Kidney epithelial cell (primary cell): ENCODE measurements at regions not wholly inside any gene's neighbourhood (a gene's known extent, or its start where the extent isn't known, plus 50 kb on each side); places are given as distances from the start of the nearest gene placed in this dataset.
"Not testable (repeated sequence)": the region's sequence is repeated elsewhere in the genome, so short reads cannot be mapped to it uniquely, and the experiment has no call there.

Experiments
- DNase-seq: peaks from one replicate; pipeline ENCODE4 v3.0.0-alpha.2; 2010; ENCODE audit warnings: low read depth
- H3K27me3 ChIP-seq: 2 replicates; pipeline ENCODE4 v1.6.0; 2011; ENCODE audit warnings: low read length; ENCODE audit not compliant: control insufficient read depth, insufficient read depth
- H3K36me3 ChIP-seq: 2 replicates; pipeline ENCODE4 v1.5.1; 2011; ENCODE audit warnings: low read length; ENCODE audit not compliant: control insufficient read depth, insufficient read depth
- H3K4me3 ChIP-seq: 2 replicates; pipeline ENCODE4 v1.5.1; 2011; ENCODE audit warnings: low read depth, mild to moderate bottlenecking, control low read depth, low read length
- TF ChIP-seq, protein P1 (sequence below): IDR thresholded peaks from 2 replicates; pipeline ENCODE4 v1.5.1; 2011; ENCODE audit warnings: mild to moderate bottlenecking, moderate library complexity, low read length, control low read depth, inconsistent platforms; ENCODE audit not compliant: insufficient read depth, poor library complexity, severe bottlenecking

DNA sequence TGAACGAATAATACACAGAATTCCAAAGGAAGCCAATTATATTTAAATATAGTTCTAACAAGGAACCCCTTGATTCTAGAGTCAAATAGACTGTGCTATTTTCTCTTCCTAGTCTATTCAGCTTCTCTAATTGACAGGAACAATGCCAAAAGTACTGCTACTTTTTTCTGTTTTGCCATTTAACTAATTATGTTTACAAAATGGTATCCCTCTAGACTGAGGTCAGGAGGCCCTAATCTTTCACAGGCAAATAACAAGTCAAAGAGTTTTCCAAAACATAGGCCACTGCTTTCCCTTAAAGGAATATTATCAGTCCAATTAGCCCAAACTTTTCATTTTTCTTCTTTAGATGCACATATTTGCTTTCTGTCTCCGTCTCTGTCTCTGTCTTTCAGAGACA is 539.3 kb downstream of the RFPL4B start:
- DNase-seq, result no peak
- Histone ChIP-seq H3K27me3 (no peaks in the 10 kb centered on the region), H3K36me3 (no peaks in the 10 kb centered on the region), H3K4me3 (no peak overlapping the region)
- TF ChIP-seq, protein P1, sequence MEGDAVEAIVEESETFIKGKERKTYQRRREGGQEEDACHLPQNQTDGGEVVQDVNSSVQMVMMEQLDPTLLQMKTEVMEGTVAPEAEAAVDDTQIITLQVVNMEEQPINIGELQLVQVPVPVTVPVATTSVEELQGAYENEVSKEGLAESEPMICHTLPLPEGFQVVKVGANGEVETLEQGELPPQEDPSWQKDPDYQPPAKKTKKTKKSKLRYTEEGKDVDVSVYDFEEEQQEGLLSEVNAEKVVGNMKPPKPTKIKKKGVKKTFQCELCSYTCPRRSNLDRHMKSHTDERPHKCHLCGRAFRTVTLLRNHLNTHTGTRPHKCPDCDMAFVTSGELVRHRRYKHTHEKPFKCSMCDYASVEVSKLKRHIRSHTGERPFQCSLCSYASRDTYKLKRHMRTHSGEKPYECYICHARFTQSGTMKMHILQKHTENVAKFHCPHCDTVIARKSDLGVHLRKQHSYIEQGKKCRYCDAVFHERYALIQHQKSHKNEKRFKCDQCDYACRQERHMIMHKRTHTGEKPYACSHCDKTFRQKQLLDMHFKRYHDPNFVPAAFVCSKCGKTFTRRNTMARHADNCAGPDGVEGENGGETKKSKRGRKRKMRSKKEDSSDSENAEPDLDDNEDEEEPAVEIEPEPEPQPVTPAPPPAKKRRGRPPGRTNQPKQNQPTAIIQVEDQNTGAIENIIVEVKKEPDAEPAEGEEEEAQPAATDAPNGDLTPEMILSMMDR, result no peak

DNA sequence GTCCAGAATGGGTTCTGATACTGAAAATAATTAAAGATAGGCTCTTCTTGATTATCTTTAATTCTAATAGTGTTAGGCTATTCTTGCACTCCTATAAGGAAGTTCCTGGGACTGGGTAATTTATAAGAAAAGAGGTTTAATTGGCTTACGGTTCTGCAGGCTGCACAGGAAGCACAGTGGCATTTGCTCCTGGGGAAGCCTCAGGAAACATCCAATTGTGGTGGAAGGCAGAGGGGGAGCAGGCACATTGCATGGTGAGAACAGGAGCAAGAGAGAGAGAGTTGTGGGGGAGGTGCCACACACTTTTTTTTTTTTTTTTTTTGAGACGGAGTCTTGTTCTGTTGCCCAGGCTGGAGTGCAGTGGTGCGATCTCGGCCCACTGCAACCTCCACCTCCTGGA is 540.3 kb downstream of the RFPL4B start:
- not testable (repeated sequence) for DNase-seq, H3K4me3 ChIP-seq, H3K27me3 ChIP-seq, H3K36me3 ChIP-seq

DNA sequence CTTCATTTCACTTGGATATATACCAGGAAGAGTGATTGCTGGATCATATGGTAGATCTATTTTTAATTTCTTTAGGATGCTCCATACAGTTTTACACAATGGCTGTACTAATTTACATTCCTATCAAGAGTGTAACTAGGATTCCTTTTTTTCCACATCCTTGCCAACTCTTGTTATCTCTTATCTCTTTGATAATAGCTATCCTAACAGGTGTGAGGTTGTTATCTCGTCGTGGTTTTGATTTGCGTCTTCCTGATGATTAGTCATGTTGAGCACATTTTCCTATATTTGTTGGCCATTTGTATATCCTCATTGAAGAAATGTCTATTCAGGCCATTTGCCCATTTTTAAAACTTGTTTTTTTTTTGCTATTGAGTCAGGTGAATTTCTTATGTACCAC is 552.4 kb downstream of the RFPL4B start:
- TF ChIP-seq, protein P1, result no peak
- no peak for DNase-seq

DNA sequence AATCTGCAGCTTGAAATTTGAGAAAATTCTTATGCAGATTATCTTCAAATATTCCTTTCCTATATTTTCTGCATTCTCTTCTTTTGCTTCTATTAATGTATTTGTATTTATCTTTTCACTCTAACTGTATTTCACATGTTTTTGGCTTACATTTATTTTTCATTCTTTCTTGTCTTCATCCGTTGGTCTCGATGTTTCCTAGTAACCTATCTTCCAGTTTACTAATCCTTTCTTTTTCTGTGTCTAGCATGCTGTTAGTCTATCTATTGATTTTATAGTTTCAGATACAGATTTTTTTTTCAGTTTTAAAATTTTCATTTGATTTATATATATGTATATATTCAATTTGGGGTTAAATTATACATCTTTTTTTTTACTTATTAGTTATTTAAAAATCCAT is 556.2 kb downstream of the RFPL4B start:
- no peaks in the 10 kb centered on the region for H3K27me3 ChIP-seq
- TF ChIP-seq, protein P1, result no peak
- no peaks in the 10 kb centered on the region for H3K36me3 ChIP-seq
- H3K4me3 ChIP-seq, result no peak overlapping the region
- DNase-seq, result no peak

More for the DNA sequence above, 552.4 kb downstream of the RFPL4B start:
- Histone ChIP-seq H3K36me3 (no peaks in the 10 kb centered on the region), H3K4me3 (no peak overlapping the region), H3K27me3 (no peaks in the 10 kb centered on the region)

DNA sequence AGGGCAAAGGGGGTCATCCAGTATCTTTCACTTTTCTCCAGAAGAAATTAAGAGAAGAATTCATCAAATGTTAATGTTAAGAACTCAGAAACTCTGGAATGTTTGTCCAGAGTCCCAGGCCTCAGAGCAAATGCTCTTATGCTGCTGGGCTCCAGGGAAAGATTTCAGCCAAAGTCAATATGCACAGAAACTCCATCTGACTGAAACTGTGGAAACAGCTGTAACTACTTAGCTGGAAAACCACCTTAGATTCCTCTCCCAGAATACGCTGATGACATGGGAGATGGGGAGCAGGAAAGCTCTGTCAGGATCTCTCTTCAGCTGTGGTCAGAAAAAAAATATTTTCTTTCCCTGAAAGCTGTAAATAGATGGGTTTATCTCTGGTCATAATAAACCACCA is 559.6 kb downstream of the RFPL4B start:
- Histone ChIP-seq H3K36me3 (no peaks in the 10 kb centered on the region), H3K27me3 (no peaks in the 10 kb centered on the region), H3K4me3 (no peak overlapping the region)
- TF ChIP-seq, protein P1, result no peak
- no peak for DNase-seq

DNA sequence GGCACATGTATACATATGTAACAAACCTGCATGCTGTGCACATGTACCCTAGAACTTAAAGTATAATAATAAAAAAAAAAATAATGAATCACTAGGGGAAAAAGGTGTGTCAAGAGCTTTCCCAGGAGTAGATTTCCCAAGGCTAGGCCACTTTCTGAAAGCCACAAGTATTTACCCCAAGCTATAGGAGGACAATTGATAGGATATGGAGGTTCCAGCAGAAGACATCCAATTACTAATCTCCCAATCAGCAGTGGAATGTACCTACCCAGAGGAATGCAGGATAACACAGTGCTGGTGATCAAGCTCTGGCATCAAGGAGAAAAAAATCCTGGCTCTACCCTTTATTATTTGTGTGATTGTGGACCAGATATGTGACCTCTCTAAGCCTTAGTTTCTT is 562.7 kb downstream of the RFPL4B start:
- H3K36me3 ChIP-seq, result no peaks in the 10 kb centered on the region
- TF ChIP-seq, protein P1, result no peak
- H3K27me3 ChIP-seq, result no peaks in the 10 kb centered on the region
- no peak overlapping the region for H3K4me3 ChIP-seq
- DNase-seq, result no peak

DNA sequence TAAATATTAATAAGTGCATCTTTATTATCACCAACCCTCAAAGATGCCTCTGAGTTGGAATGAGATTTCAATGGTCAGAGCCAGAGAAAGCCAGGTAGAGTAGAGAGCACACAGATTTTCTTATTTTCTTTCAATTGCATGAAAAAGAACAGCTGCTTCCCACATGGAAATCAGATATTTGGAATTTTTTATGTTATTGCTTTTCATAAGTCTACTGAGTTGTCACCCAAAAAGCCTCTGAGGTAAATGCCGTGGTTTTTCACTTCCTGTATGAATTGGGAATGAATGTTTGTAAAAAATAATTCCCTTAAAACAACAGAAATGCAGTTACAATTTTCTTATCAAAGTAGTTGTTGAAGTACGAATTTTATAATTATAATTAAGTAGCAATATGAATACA is 563.1 kb downstream of the RFPL4B start:
- DNase-seq, result no peak
- no peaks in the 10 kb centered on the region for H3K36me3 ChIP-seq
- TF ChIP-seq, protein P1, result no peak
- H3K4me3 ChIP-seq, result no peak overlapping the region
- no peaks in the 10 kb centered on the region for H3K27me3 ChIP-seq
